ENCODE measurements at regions not wholly inside any gene's neighbourhood (a gene's known extent, or its start where the extent isn't known, plus 50 kb on each side); places are given as distances from the start of the nearest gene placed in this dataset.
A peak's percentile ranks its signal among the peaks of the same experiment; 100 is the strongest.
"Not testable (repeated sequence)": the region's sequence is repeated elsewhere in the genome, so short reads cannot be mapped to it uniquely, and the experiment has no call there.

- DNase-seq: no peak
Measured at GRCh38 chr6:113697632-113698410, 159.3 kb upstream of the MARCKS start.

- no peak for DNase-seq
Measured at GRCh38 chr6:113699239-113699638, 157.9 kb upstream of the MARCKS start.

- DNase-seq: no peak
Measured at GRCh38 chr6:113701552-113702254, 155.4 kb upstream of the MARCKS start.

- DNase-seq: no peak
Measured at GRCh38 chr6:113707194-113707593, 150.0 kb upstream of the MARCKS start.

- DNase-seq: no peak
Measured at GRCh38 chr6:113709936-113710509, 147.1 kb upstream of the MARCKS start.

- no peak for DNase-seq
Measured at GRCh38 chr6:113713665-113714064, 143.5 kb upstream of the MARCKS start.

GRCh38 chr6:113718588-113718987 lies 138.6 kb upstream of the MARCKS start:
- no peak for DNase-seq

- DNase-seq: no peak
Measured at GRCh38 chr6:113719064-113719463, 138.1 kb upstream of the MARCKS start.

- no peak for DNase-seq
Measured at GRCh38 chr6:113719545-113719944, 137.6 kb upstream of the MARCKS start.

- no peak for DNase-seq
Measured at GRCh38 chr6:113723182-113723581, 134.0 kb upstream of the MARCKS start.

GRCh38 chr6:113724927-113725326 lies 132.2 kb upstream of the MARCKS start:
- not testable (repeated sequence) for DNase-seq

GRCh38 chr6:113731541-113731940 lies 125.6 kb upstream of the MARCKS start:
- no peak for DNase-seq

GRCh38 chr6:113732384-113732966 lies 124.7 kb upstream of the MARCKS start:
- peak; percentile 63 for DNase-seq

GRCh38 chr6:113733381-113733780 lies 123.8 kb upstream of the MARCKS start:
- DNase-seq: no peak

GRCh38 chr6:113734982-113735381 lies 122.2 kb upstream of the MARCKS start:
- DNase-seq: no peak

- DNase-seq: no peak
Measured at GRCh38 chr6:113735491-113735890, 121.7 kb upstream of the MARCKS start.

GRCh38 chr6:113736978-113737377 lies 120.2 kb upstream of the MARCKS start:
- no peak for DNase-seq

GRCh38 chr6:113739041-113739655 lies 118.0 kb upstream of the MARCKS start:
- DNase-seq: no peak

- DNase-seq: no peak
Measured at GRCh38 chr6:113741651-113742050, 115.5 kb upstream of the MARCKS start.

- DNase-seq: no peak
Measured at GRCh38 chr6:113742342-113742741, 114.8 kb upstream of the MARCKS start.

GRCh38 chr6:113744861-113745260 lies 112.3 kb upstream of the MARCKS start:
- no peak for DNase-seq

GRCh38 chr6:113750151-113750855 lies 106.8 kb upstream of the MARCKS start:
- DNase-seq: no peak

- DNase-seq: no peak
Measured at GRCh38 chr6:113754291-113754690, 102.9 kb upstream of the MARCKS start.
